ENCODE measurements at regions not wholly inside any gene's neighbourhood (a gene's known extent, or its start where the extent isn't known, plus 50 kb on each side); places are given as distances from the start of the nearest gene placed in this dataset.

- TF ChIP-seq CTCF (conservative IDR thresholded peaks at IDR 0.05; ENCODE audit: low read depth in 2 of 2) (no peak), REST (IDR thresholded peaks at IDR 0.05; ENCODE audit: unreplicated experiment) (no peak), NANOG (IDR thresholded peaks at IDR 0.05; ENCODE audit: borderline replicate concordance) (no peak), EZH2 (IDR thresholded peaks at IDR 0.05; ENCODE audit: low read depth, unreplicated experiment) (no peak), JUNB (IDR thresholded peaks at IDR 0.05; ENCODE audit: unreplicated experiment) (no peak), POLR2AphosphoS5 (IDR thresholded peaks at IDR 0.05; ENCODE audit: low read depth) (no peak), STAT1 (IDR thresholded peaks at IDR 0.05; ENCODE audit: unreplicated experiment) (no peak), EZH2phosphoT487 (IDR thresholded peaks at IDR 0.05; ENCODE audit: unreplicated experiment) (no peak), ETS1 (IDR thresholded peaks at IDR 0.05) (no peak), ZNF114 (CRISPR knock-in tag; IDR thresholded peaks at IDR 0.05) (no peak)
Measured at GRCh38 chr7:69205581-69205980, 392.7 kb upstream of the AUTS2 start.
